Liver (tissue), 7 donors: ENCODE measurements at regions not wholly inside any gene's neighbourhood (a gene's known extent, or its start where the extent isn't known, plus 50 kb on each side); places are given as distances from the start of the nearest gene placed in this dataset.

Experiments used
- DNase-seq: peaks from one replicate; pipeline ENCODE4 v3.0.0-alpha.2; 2017; ENCODE audit warnings: low spot score
- H3K27ac ChIP-seq, 2 donors: one replicate each; pipeline ENCODE4 v1.7.0; 2013; ENCODE audit warnings: inconsistent platforms in 2 of 2, low read length in 2 of 2, control low read depth in 1 of 2, low read depth in 1 of 2, mild to moderate bottlenecking in 1 of 2
- H3K27me3 ChIP-seq, 4 donors: one replicate each; pipeline versions ENCODE4 v1.6.1 to v1.7.0; 2013; ENCODE audit warnings: low read length in 3 of 4, inconsistent platforms in 1 of 4, mild to moderate bottlenecking in 1 of 4, moderate library complexity in 1 of 4; ENCODE audit not compliant: control insufficient read depth in 4 of 4, insufficient read depth in 4 of 4
- H3K36me3 ChIP-seq, 4 donors: one replicate each; pipeline versions ENCODE4 v1.6.1 to v1.7.0; 2013; ENCODE audit warnings: low read length in 3 of 4, mild to moderate bottlenecking in 3 of 4, low read depth in 1 of 4, moderate library complexity in 1 of 4; ENCODE audit not compliant: control insufficient read depth in 4 of 4, insufficient read depth in 3 of 4
- H3K4me1 ChIP-seq, 4 donors: one replicate each; pipeline versions ENCODE4 v1.6.1 to v1.7.0; 2013; ENCODE audit warnings: low read length in 3 of 4, mild to moderate bottlenecking in 3 of 4, moderate library complexity in 1 of 4; ENCODE audit not compliant: control insufficient read depth in 4 of 4, insufficient read depth in 4 of 4
- H3K4me3 ChIP-seq, 3 donors: one replicate each; pipeline versions ENCODE4 v1.6.1 to v1.7.0; 2013; ENCODE audit warnings: low read length in 3 of 3, control low read depth in 1 of 3, low read depth in 1 of 3, mild to moderate bottlenecking in 1 of 3
- H3K9ac ChIP-seq, 2 donors: one replicate each; pipeline ENCODE4 v1.7.0; 2013; ENCODE audit warnings: low read length in 2 of 2, mild to moderate bottlenecking in 2 of 2, moderate library complexity in 2 of 2, control low read depth in 1 of 2, low read depth in 1 of 2
- H3K9me3 ChIP-seq, 4 donors: one replicate each; pipeline versions ENCODE4 v1.6.1 to v1.7.0; 2013; ENCODE audit warnings: low read length in 3 of 4; ENCODE audit not compliant: control insufficient read depth in 4 of 4
- ATF3 ChIP-seq: IDR thresholded peaks from 2 replicates; pipeline ENCODE4 v1.6.1; 2016; ENCODE audit warnings: antibody characterized with exemption
- EGR1 ChIP-seq, 2 donors: IDR thresholded peaks; 2 replicates each; pipeline ENCODE4 v1.6.1; 2016 to 2018; ENCODE audit warnings: antibody characterized with exemption in 2 of 2, low read depth in 2 of 2
- FOXA1 ChIP-seq: IDR thresholded peaks from 2 replicates; pipeline ENCODE4 v1.6.1; 2016; ENCODE audit warnings: antibody characterized with exemption
- FOXA2 ChIP-seq: IDR thresholded peaks from 2 replicates; pipeline ENCODE4 v1.6.1; 2016; ENCODE audit warnings: antibody characterized with exemption
- GABPA ChIP-seq, 2 donors: IDR thresholded peaks in 1 of 2; conservative IDR thresholded peaks in 1 of 2; 2 replicates each; pipeline ENCODE4 v1.6.1; 2016; ENCODE audit warnings: antibody characterized with exemption in 2 of 2, mild to moderate bottlenecking in 1 of 2, moderate library complexity in 1 of 2
- HNF4A ChIP-seq, 2 donors: conservative IDR thresholded peaks; 2 replicates each; pipeline ENCODE4 v1.6.1; 2016; ENCODE audit warnings: antibody characterized with exemption in 2 of 2, mild to moderate bottlenecking in 2 of 2
- HNF4G ChIP-seq: IDR thresholded peaks from 2 replicates; pipeline ENCODE4 v1.6.1; 2016; ENCODE audit warnings: antibody characterized with exemption
- JUND ChIP-seq, 2 donors: IDR thresholded peaks; 2 replicates each; pipeline ENCODE4 v1.6.1; 2016; ENCODE audit warnings: antibody characterized with exemption in 2 of 2
- NR2F2 ChIP-seq: IDR thresholded peaks from 2 replicates; pipeline ENCODE4 v1.6.1; 2016; ENCODE audit warnings: antibody characterized with exemption
- RAD21 ChIP-seq, 2 donors: IDR thresholded peaks; 2 replicates each; pipeline ENCODE4 v1.6.1; 2016; ENCODE audit warnings: antibody characterized with exemption in 2 of 2, mild to moderate bottlenecking in 2 of 2
- RXRA ChIP-seq, 2 donors: IDR thresholded peaks; 2 replicates each; pipeline ENCODE4 v1.6.1; 2017 to 2018; ENCODE audit warnings: antibody characterized with exemption in 2 of 2, mild to moderate bottlenecking in 1 of 2
- SP1 ChIP-seq: IDR thresholded peaks from 2 replicates; pipeline ENCODE4 v1.6.1; 2018; ENCODE audit warnings: antibody characterized with exemption, mild to moderate bottlenecking
- YY1 ChIP-seq: IDR thresholded peaks from 2 replicates; pipeline ENCODE4 v1.6.1; 2016; ENCODE audit warnings: antibody characterized with exemption, mild to moderate bottlenecking
- WGBS: extraction: QIAGEN DNeasy Blood & Tissue Kit; methylation state at CpG from one replicate; pipeline ENCODE4 v1.1.7; 2013; 5-methylcytosine and 5-hydroxymethylcytosine counted together
- TF ChIP-seq, protein P1 (sequence below): IDR thresholded peaks from 2 replicates; pipeline ENCODE4 v1.6.1; 2016; ENCODE audit warnings: antibody characterized with exemption
- donor health status: healthy.
- donor health status: healthy.
- donor health status: healthy.
- donor health status: healthy.

GRCh38 chr9:89848060-89849040 lies 243.5 kb downstream of the GADD45G start (continued):
- TF ChIP-seq EGR1 (IDR thresholded peaks at IDR 0.05; ENCODE audit: low read depth in 2 of 2) = no peak
- no peak for TF ChIP-seq FOXA1
- TF ChIP-seq NR2F2 = no peak
- TF ChIP-seq, protein P1, sequence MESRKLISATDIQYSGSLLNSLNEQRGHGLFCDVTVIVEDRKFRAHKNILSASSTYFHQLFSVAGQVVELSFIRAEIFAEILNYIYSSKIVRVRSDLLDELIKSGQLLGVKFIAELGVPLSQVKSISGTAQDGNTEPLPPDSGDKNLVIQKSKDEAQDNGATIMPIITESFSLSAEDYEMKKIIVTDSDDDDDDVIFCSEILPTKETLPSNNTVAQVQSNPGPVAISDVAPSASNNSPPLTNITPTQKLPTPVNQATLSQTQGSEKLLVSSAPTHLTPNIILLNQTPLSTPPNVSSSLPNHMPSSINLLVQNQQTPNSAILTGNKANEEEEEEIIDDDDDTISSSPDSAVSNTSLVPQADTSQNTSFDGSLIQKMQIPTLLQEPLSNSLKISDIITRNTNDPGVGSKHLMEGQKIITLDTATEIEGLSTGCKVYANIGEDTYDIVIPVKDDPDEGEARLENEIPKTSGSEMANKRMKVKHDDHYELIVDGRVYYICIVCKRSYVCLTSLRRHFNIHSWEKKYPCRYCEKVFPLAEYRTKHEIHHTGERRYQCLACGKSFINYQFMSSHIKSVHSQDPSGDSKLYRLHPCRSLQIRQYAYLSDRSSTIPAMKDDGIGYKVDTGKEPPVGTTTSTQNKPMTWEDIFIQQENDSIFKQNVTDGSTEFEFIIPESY = no peak
- no peak for TF ChIP-seq GABPA (IDR thresholded peaks at IDR 0.05 in 1 of 2, conservative IDR thresholded peaks at IDR 0.05 in 1 of 2)
- TF ChIP-seq SP1 = no peak
- no peak for TF ChIP-seq JUND (IDR thresholded peaks at IDR 0.05)
- TF ChIP-seq HNF4A (conservative IDR thresholded peaks at IDR 0.05) = no peak

- Histone ChIP-seq H3K27me3 (no peaks in the 10 kb centered on the region), H3K9me3 (no peaks in the 10 kb centered on the region), H3K4me3 (no peak overlapping the region), H3K4me1 (no peaks in the 10 kb centered on the region), H3K27ac (no peak overlapping the region), H3K36me3 (no peaks in the 10 kb centered on the region), H3K9ac (no peak overlapping the region)
- DNase-seq = no peak
- TF ChIP-seq EGR1 (IDR thresholded peaks at IDR 0.05; ENCODE audit: low read depth in 2 of 2) (no peak), RXRA (IDR thresholded peaks at IDR 0.05) (no peak), GABPA (IDR thresholded peaks at IDR 0.05 in 1 of 2, conservative IDR thresholded peaks at IDR 0.05 in 1 of 2) (no peak), RAD21 (IDR thresholded peaks at IDR 0.05) (no peak), JUND (IDR thresholded peaks at IDR 0.05) (no peak)
- WGBS = 95% methylated on average over 5 of the region's 5 CpGs
These were observed 244.3 kb downstream of the GADD45G start for GRCh38 chr9:89849096-89849495.

GRCh38 chr9:89850153-89850552 lies 245.3 kb downstream of the GADD45G start:
- H3K4me3 ChIP-seq = no peak overlapping the region
- no peak for DNase-seq
- no peak overlapping the region for H3K27ac ChIP-seq
- H3K4me1 ChIP-seq = no peaks in the 10 kb centered on the region
- no peak overlapping the region for H3K9ac ChIP-seq
- TF ChIP-seq HNF4A (conservative IDR thresholded peaks at IDR 0.05) (no peak), GABPA (IDR thresholded peaks at IDR 0.05 in 1 of 2, conservative IDR thresholded peaks at IDR 0.05 in 1 of 2) (no peak), SP1 (no peak), HNF4G (no peak), RXRA (IDR thresholded peaks at IDR 0.05) (no peak), ATF3 (no peak), JUND (IDR thresholded peaks at IDR 0.05) (no peak), NR2F2 (no peak), YY1 (no peak), FOXA2 (no peak)
- TF ChIP-seq, protein P1 = no peak
- no peaks in the 10 kb centered on the region for H3K36me3 ChIP-seq
- H3K27me3 ChIP-seq = no peaks in the 10 kb centered on the region
- WGBS = 77% methylated on average over 3 of the region's 3 CpGs
- no peaks in the 10 kb centered on the region for H3K9me3 ChIP-seq
